Neural cell (in vitro differentiated cells): ENCODE measurements at regions not wholly inside any gene's neighbourhood (a gene's known extent, or its start where the extent isn't known, plus 50 kb on each side); places are given as distances from the start of the nearest gene placed in this dataset.

Source experiments
- H2AFZ ChIP-seq: fragments of 200-600, 300-800 bp; sonication (generic), shearing (Covaris generic); 2 replicates; pipeline ENCODE4 v1.6.0; 2014; ENCODE audit warnings: low read depth, mild to moderate bottlenecking, antibody characterized with exemption, low read length, moderate library complexity
- H3F3A ChIP-seq: fragments of 200-600 bp; shearing (Covaris generic); 2 replicates; pipeline ENCODE4 v1.6.1; 2016; ENCODE audit warnings: mild to moderate bottlenecking, moderate library complexity, mixed read lengths, antibody characterized with exemption, low read length; ENCODE audit not compliant: insufficient read depth, poor library complexity, severe bottlenecking
- H3K27ac ChIP-seq: fragments of 200-600, 300-800 bp; sonication (generic), shearing (Covaris generic); 2 replicates; pipeline ENCODE4 v1.5.1; 2014; ENCODE audit warnings: mild to moderate bottlenecking, low read length, moderate library complexity
- H3K27me3 ChIP-seq: fragments of 300-800, 200-600 bp; sonication (generic), shearing (Covaris generic); 2 replicates; pipeline ENCODE4 v1.6.0; 2014; ENCODE audit warnings: mild to moderate bottlenecking, low read depth, low read length, moderate library complexity; ENCODE audit not compliant: insufficient read depth
- H3K36me3 ChIP-seq: fragments of 300-800, 200-600 bp; sonication (generic), shearing (Covaris generic); 2 replicates; pipeline ENCODE4 v1.5.1; 2014; ENCODE audit warnings: mild to moderate bottlenecking, antibody characterized with exemption, low read length, moderate library complexity; ENCODE audit not compliant: insufficient read depth
- H3K4me2 ChIP-seq: fragments of 300-800, 200-600 bp; sonication (generic), shearing (Covaris generic); 2 replicates; pipeline ENCODE4 v1.6.0; 2014; ENCODE audit warnings: mild to moderate bottlenecking, low read length
- H3K4me3 ChIP-seq: fragments of 300-800, 200-600 bp; sonication (generic), shearing (Covaris generic); 2 replicates; pipeline ENCODE4 v1.5.1; 2014; ENCODE audit warnings: mild to moderate bottlenecking, low read length, moderate library complexity
- H3K79me2 ChIP-seq: fragments of 200-600 bp; shearing (Covaris generic); replicated peaks from 2 replicates; pipeline ENCODE4 v1.6.0; 2014; ENCODE audit warnings: mild to moderate bottlenecking, low read length, moderate library complexity; ENCODE audit not compliant: insufficient read depth
- H3K9ac ChIP-seq: fragments of 300-800, 200-600 bp; sonication (generic), shearing (Covaris generic); 2 replicates; pipeline ENCODE4 v1.6.1; 2016; ENCODE audit warnings: mild to moderate bottlenecking, low read length, mixed read lengths
- H3K9me2 ChIP-seq: fragments of 200-600 bp; shearing (Covaris generic); 2 replicates; pipeline ENCODE4 v1.6.1; 2016; ENCODE audit warnings: mild to moderate bottlenecking, low read length, mixed read lengths; ENCODE audit not compliant: insufficient read depth
- H3K9me3 ChIP-seq: fragments of 200-600, 300-800 bp; sonication (generic), shearing (Covaris generic); 2 replicates; pipeline ENCODE4 v1.6.1; 2016; ENCODE audit warnings: mild to moderate bottlenecking, mixed run types, low read length, moderate library complexity, mixed read lengths
- H4K20me1 ChIP-seq: fragments of 200-600 bp; shearing (Covaris generic); 2 replicates; pipeline ENCODE4 v1.6.1; 2016; ENCODE audit warnings: mild to moderate bottlenecking, mixed run types; ENCODE audit not compliant: insufficient read depth
- EP300 ChIP-seq: fragments of 450-650 bp; conservative IDR thresholded peaks from 2 replicates; pipeline ENCODE4 v1.6.1; 2014; ENCODE audit warnings: antibody characterized with exemption, mild to moderate bottlenecking, moderate library complexity; ENCODE audit not compliant: poor library complexity, severe bottlenecking
- EZH2 ChIP-seq: fragments of 200-600, 300-800 bp; shearing (Covaris generic), sonication (generic); IDR thresholded peaks from 2 replicates; pipeline ENCODE4 v1.6.1; 2014; ENCODE audit warnings: antibody characterized with exemption, low read length, borderline replicate concordance, mild to moderate bottlenecking; ENCODE audit not compliant: insufficient read depth, poor library complexity, severe bottlenecking
- MXI1 ChIP-seq: fragments of 450-650 bp; conservative IDR thresholded peaks from 2 replicates; pipeline ENCODE4 v1.6.1; 2014; ENCODE audit warnings: antibody characterized with exemption, mild to moderate bottlenecking; ENCODE audit not compliant: poor library complexity, severe bottlenecking
- POLR2AphosphoS5 ChIP-seq: IDR thresholded peaks from 2 replicates; pipeline ENCODE4 v1.6.1; 2012
- RAD21 ChIP-seq: fragments of 450-650 bp; conservative IDR thresholded peaks from 2 replicates; pipeline ENCODE4 v1.6.1; 2014; ENCODE audit warnings: antibody characterized with exemption, mild to moderate bottlenecking, moderate library complexity
- SMC3 ChIP-seq: fragments of 450-650 bp; conservative IDR thresholded peaks from 2 replicates; pipeline ENCODE4 v1.6.1; 2014; ENCODE audit warnings: antibody characterized with exemption, mild to moderate bottlenecking, moderate library complexity; ENCODE audit not compliant: poor library complexity
- TAF1 ChIP-seq: IDR thresholded peaks from 2 replicates; pipeline ENCODE4 v1.6.1; 2012; ENCODE audit warnings: low read depth
- TF ChIP-seq, protein P1 (sequence below): IDR thresholded peaks from 2 replicates; pipeline ENCODE4 v1.6.1; 2012; ENCODE audit warnings: borderline replicate concordance
- TF ChIP-seq, protein P2 (sequence below): fragments of 450-650 bp; IDR thresholded peaks from 2 replicates; pipeline ENCODE4 v1.5.1; 2014; ENCODE audit warnings: antibody characterized with exemption, mild to moderate bottlenecking, moderate library complexity; ENCODE audit not compliant: poor library complexity, severe bottlenecking

DNA sequence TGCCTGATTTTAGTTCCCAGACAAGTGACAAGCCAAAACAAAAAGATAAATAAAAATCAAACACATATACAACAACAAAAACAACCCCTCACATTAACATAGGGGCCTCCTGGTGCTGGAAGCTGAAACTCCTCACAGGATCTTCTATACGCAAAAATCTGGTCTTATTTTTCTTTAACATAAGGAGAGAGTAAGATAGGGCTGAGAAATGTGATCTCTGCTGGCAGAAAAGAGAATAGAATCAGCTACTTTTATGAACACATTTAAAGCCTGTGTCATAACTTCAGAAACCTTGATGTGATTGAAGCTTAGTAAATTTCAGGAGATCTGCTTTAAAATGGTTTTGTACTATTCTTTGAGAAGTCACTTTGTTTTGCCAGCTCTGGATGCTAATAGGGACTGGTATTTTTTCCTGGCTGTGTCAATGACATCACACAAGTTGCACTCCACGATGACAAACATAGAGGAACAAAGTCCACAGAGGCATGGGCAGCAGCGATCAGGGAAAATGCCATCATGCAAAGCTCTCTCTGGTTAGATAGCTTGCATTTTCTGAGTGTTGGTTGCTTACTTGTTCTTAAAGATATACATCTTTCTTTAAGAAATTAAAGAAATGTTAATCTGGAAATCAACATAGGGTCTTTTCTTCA is 176.6 kb upstream of the SP4 start:
- H3K36me3 ChIP-seq, result no peaks in the 10 kb centered on the region
- peaks cover 5% of the 10 kb centered on the region for H3K27me3 ChIP-seq
- H3K79me2 ChIP-seq, result no peaks in the 10 kb centered on the region
- H3K4me3 ChIP-seq, result no peak overlapping the region
- H3F3A ChIP-seq, result no peaks in the 10 kb centered on the region
- no peaks in the 10 kb centered on the region for H3K9me2 ChIP-seq
- TF ChIP-seq MXI1 (no peak), EP300 (no peak), SMC3 (peak; percentile 72), EZH2 (no peak), TAF1 (no peak), RAD21 (peak; percentile 68), POLR2AphosphoS5 (no peak)
- TF ChIP-seq, protein P1, sequence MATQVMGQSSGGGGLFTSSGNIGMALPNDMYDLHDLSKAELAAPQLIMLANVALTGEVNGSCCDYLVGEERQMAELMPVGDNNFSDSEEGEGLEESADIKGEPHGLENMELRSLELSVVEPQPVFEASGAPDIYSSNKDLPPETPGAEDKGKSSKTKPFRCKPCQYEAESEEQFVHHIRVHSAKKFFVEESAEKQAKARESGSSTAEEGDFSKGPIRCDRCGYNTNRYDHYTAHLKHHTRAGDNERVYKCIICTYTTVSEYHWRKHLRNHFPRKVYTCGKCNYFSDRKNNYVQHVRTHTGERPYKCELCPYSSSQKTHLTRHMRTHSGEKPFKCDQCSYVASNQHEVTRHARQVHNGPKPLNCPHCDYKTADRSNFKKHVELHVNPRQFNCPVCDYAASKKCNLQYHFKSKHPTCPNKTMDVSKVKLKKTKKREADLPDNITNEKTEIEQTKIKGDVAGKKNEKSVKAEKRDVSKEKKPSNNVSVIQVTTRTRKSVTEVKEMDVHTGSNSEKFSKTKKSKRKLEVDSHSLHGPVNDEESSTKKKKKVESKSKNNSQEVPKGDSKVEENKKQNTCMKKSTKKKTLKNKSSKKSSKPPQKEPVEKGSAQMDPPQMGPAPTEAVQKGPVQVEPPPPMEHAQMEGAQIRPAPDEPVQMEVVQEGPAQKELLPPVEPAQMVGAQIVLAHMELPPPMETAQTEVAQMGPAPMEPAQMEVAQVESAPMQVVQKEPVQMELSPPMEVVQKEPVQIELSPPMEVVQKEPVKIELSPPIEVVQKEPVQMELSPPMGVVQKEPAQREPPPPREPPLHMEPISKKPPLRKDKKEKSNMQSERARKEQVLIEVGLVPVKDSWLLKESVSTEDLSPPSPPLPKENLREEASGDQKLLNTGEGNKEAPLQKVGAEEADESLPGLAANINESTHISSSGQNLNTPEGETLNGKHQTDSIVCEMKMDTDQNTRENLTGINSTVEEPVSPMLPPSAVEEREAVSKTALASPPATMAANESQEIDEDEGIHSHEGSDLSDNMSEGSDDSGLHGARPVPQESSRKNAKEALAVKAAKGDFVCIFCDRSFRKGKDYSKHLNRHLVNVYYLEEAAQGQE, result no peak
- TF ChIP-seq, protein P2, sequence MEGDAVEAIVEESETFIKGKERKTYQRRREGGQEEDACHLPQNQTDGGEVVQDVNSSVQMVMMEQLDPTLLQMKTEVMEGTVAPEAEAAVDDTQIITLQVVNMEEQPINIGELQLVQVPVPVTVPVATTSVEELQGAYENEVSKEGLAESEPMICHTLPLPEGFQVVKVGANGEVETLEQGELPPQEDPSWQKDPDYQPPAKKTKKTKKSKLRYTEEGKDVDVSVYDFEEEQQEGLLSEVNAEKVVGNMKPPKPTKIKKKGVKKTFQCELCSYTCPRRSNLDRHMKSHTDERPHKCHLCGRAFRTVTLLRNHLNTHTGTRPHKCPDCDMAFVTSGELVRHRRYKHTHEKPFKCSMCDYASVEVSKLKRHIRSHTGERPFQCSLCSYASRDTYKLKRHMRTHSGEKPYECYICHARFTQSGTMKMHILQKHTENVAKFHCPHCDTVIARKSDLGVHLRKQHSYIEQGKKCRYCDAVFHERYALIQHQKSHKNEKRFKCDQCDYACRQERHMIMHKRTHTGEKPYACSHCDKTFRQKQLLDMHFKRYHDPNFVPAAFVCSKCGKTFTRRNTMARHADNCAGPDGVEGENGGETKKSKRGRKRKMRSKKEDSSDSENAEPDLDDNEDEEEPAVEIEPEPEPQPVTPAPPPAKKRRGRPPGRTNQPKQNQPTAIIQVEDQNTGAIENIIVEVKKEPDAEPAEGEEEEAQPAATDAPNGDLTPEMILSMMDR, result peak; percentile 62
- no peak overlapping the region for H3K4me2 ChIP-seq
- no peak overlapping the region for H3K9ac ChIP-seq
- no peak overlapping the region for H2AFZ ChIP-seq
- H3K27ac ChIP-seq, result no peak overlapping the region
- H3K9me3 ChIP-seq, result no peaks in the 10 kb centered on the region
- no peaks in the 10 kb centered on the region for H4K20me1 ChIP-seq

DNA sequence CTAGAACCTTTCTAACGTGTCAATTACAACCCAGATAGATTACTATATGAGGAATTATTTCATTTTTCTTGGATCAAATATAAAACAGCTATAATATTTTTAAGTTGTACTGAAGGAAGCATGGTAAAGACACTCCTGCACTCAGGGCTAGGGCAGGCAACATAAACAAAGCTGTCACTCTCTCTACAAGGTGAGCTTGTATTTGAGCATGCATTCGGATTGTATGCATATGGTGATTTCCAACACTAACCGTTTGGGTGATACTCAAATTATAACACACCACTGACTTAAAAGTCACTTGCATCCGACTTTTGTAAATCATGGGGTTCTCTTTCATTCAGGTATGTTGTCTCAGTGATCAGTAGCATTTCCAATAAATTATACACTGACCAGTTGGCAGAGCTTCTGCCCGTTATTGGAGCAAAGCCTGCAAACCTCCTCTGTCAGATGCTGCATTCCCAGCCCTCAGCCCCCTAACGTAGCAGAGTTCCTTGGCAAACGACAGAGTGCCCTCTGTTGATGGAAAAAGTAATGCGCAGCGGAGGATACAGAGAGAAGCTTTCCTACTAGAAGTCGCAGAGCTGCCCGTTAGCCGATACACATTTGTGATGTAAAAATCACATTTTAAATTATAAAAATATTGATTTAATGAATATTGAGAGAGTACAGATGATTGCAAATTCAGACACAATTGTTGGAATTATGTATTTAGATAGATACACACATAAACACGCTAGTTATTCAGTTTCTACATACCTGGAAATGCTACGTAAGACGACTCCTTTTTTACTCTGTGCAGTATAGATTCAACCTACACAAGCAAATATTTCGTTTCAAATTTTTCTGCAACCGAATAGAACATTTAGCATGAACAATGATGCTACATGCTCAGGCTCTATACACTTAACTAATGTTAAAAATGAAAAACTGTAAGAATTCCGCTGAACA is 173.9 kb upstream of the SP4 start:
- Histone ChIP-seq H3K9me3 (no peaks in the 10 kb centered on the region), H3K79me2 (no peaks in the 10 kb centered on the region), H3K4me2 (no peak overlapping the region), H3K9me2 (no peaks in the 10 kb centered on the region), H2AFZ (no peak overlapping the region), H3K9ac (peak overlapping the region; percentile 17), H3K27me3 (peaks cover 5% of the 10 kb centered on the region), H3K36me3 (no peaks in the 10 kb centered on the region), H3K4me3 (peak overlapping the region; percentile 25), H4K20me1 (no peaks in the 10 kb centered on the region), H3K27ac (peak overlapping the region; percentile 39), H3F3A (no peaks in the 10 kb centered on the region)
- peak; percentile 39 for TF ChIP-seq POLR2AphosphoS5
- no peak for TF ChIP-seq TAF1
- peak; percentile 91 for TF ChIP-seq SMC3
- TF ChIP-seq, protein P2, result peak; percentile 86
- TF ChIP-seq MXI1, result no peak
- peak; percentile 91 for TF ChIP-seq RAD21
